Prostate gland (tissue), 2 donors: ENCODE measurements at regions not wholly inside any gene's neighbourhood (a gene's known extent, or its start where the extent isn't known, plus 50 kb on each side); places are given as distances from the start of the nearest gene placed in this dataset.

Source experiments
- DNase-seq: peaks from one replicate; pipeline ENCODE4 v3.0.0-alpha.2; 2019; ENCODE audit warnings: low spot score
- H3K27ac ChIP-seq, 2 donors: fragments of 200-600 bp; sonication (generic); 2 replicates each; pipeline ENCODE4 v1.5.1; 2017 to 2019
- H3K27me3 ChIP-seq: fragments of 200-600 bp; sonication (generic); replicated peaks from 2 replicates; pipeline ENCODE4 v1.5.1; 2019; ENCODE audit not compliant: insufficient read depth
- H3K36me3 ChIP-seq, 2 donors: fragments of 200-600 bp; sonication (generic); 1 replicate in 1 of 2; 2 replicates in 1 of 2; pipeline versions ENCODE4 v1.5.1 to v1.8.1; 2017 to 2019
- H3K4me1 ChIP-seq: fragments of 200-600 bp; sonication (generic); replicated peaks from 2 replicates; pipeline ENCODE4 v1.5.1; 2019
- H3K4me3 ChIP-seq, 2 donors: fragments of 200-600 bp; sonication (generic); 2 replicates each; pipeline ENCODE4 v1.5.1; 2017 to 2019
- H3K9me3 ChIP-seq: fragments of 200-600 bp; sonication (generic); 2 replicates; pipeline ENCODE4 v1.5.1; 2017
- POLR2A ChIP-seq: fragments of 450-650 bp; IDR thresholded peaks from one replicate; pipeline ENCODE4 v1.6.1; 2016; ENCODE audit warnings: antibody characterized with exemption, mild to moderate bottlenecking
- POLR2AphosphoS5 ChIP-seq: sonication (generic); formaldehyde crosslinking; IDR thresholded peaks from one replicate; pipeline ENCODE4 v1.6.1; 2017; ENCODE audit warnings: antibody characterized with exemption
- WGBS: methylation state at CpG from one replicate; pipeline ENCODE4 v1.1.5; 2018; 5-methylcytosine and 5-hydroxymethylcytosine counted together
- intact Hi-C: fragments of 100-400 bp; cut with DNase I; formaldehyde crosslinking; loops from one replicate; pipeline ENCODE4 v1.14.2; 2022
- TF ChIP-seq, protein P1 (sequence below), 4 experiments: fragments of 200-600 bp in 2 of 4; fragments of 450-650 bp in 2 of 4; sonication (generic) in 2 of 4; IDR thresholded peaks; 1 replicate in 3 of 4; 2 replicates in 1 of 4; pipeline ENCODE4 v1.5.1; 2016 to 2019; ENCODE audit warnings: antibody characterized with exemption in 4 of 4, mild to moderate bottlenecking in 2 of 4, moderate library complexity in 2 of 4

DNA sequence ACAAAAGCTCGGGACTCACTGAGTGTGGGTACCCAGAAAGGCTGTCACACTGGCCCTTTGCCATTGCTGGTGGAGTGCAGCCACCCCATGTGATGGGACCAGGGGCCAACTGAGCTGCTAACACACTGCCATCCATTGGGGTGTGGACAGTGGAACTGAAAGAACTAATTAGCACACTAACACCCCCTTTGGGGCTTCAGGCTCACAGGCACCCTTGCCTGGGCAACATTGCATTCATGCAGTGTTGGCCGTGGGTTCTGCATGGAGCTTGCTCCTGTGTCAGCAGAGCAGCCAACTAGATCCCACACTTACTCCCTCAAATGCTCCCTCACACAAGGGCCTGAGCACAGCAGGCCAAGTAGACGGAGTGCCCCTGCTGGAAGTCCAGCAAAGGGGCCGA lies 476.0 kb upstream of the ASIC2 start:
- no peak for DNase-seq
- WGBS = 82% methylated on average over 4 of the region's 4 CpGs
- H3K9me3 ChIP-seq = no peaks in the 10 kb centered on the region
- H3K4me3 ChIP-seq = no peak overlapping the region
- no peaks in the 10 kb centered on the region for H3K27me3 ChIP-seq
- intact Hi-C loops = no loop called here
- no peak overlapping the region for H3K27ac ChIP-seq
- no peaks in the 10 kb centered on the region for H3K4me1 ChIP-seq
- no peaks in the 10 kb centered on the region for H3K36me3 ChIP-seq
- TF ChIP-seq, protein P1, sequence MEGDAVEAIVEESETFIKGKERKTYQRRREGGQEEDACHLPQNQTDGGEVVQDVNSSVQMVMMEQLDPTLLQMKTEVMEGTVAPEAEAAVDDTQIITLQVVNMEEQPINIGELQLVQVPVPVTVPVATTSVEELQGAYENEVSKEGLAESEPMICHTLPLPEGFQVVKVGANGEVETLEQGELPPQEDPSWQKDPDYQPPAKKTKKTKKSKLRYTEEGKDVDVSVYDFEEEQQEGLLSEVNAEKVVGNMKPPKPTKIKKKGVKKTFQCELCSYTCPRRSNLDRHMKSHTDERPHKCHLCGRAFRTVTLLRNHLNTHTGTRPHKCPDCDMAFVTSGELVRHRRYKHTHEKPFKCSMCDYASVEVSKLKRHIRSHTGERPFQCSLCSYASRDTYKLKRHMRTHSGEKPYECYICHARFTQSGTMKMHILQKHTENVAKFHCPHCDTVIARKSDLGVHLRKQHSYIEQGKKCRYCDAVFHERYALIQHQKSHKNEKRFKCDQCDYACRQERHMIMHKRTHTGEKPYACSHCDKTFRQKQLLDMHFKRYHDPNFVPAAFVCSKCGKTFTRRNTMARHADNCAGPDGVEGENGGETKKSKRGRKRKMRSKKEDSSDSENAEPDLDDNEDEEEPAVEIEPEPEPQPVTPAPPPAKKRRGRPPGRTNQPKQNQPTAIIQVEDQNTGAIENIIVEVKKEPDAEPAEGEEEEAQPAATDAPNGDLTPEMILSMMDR (IDR thresholded peaks at IDR 0.05) = no peak
- TF ChIP-seq POLR2AphosphoS5 (no peak), POLR2A (no peak)

- Histone ChIP-seq H3K27me3 (no peaks in the 10 kb centered on the region), H3K4me3 (no peak overlapping the region), H3K27ac (no peak overlapping the region), H3K9me3 (no peaks in the 10 kb centered on the region), H3K4me1 (no peaks in the 10 kb centered on the region), H3K36me3 (no peaks in the 10 kb centered on the region)
- intact Hi-C loops = loop anchor here (5.0 kb wide), 1 partner anchor 386 kb away; no protein-coding TSS in a partner anchor
- WGBS = 78% methylated on average over 4 of the region's 4 CpGs
- DNase-seq = no peak
- TF ChIP-seq, protein P1 (IDR thresholded peaks at IDR 0.05) = no peak
- TF ChIP-seq POLR2A = no peak
- no peak for TF ChIP-seq POLR2AphosphoS5
Observed at GRCh38 chr17:33776304-33776703, 478.8 kb upstream of the CCL2 start.

DNA sequence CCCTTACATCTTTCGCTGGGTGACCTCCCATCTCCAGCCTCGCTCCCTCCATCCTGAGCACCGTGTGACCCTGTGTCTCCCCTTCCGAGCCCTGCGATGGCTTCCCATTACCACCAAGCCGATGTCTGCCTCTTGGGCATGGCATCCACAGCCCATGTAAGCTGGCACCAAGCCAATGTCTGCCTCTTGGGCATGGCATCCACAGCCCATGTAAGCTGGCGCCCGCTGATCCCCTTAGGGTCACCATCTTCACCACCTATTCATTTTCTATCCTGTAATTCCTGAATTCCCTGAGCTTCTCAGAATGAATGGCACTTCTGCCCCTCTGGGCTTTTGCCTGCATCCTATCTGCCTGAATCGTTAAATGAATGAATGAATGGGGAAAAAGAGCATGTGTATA lies 478.2 kb upstream of the CCL2 start:
- Histone ChIP-seq H3K36me3 (no peaks in the 10 kb centered on the region), H3K4me3 (no peak overlapping the region), H3K27me3 (no peaks in the 10 kb centered on the region), H3K4me1 (no peaks in the 10 kb centered on the region), H3K9me3 (no peaks in the 10 kb centered on the region), H3K27ac (no peak overlapping the region)
- intact Hi-C loops = loop anchor here (5.0 kb wide), 1 partner anchor 385 kb away; no protein-coding TSS in a partner anchor
- TF ChIP-seq POLR2A = no peak
- no peak for TF ChIP-seq POLR2AphosphoS5
- TF ChIP-seq, protein P1 (IDR thresholded peaks at IDR 0.05) = no peak
- no peak for DNase-seq
- 82% methylated on average over 9 of the region's 9 CpGs for WGBS

DNA sequence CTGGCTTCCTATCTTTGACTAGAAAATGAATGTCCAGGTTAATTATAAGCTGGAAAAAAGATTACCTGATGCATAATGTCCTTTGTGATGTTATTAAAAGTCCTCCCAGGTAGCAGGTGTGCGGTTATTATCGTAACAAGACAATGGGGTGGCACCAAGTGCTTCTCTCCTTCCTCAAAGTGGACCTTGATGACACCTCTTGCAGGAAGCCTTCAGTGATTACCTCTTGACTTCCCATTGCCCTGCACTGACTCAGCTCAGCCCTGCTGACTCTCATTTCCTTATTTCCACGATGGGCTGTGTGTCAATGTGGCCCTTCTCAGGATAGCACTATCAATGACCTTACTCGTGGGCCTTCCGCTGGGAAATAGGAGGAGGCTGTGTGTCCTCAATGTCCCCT lies 477.4 kb upstream of the CCL2 start:
- Histone ChIP-seq H3K27me3 (peaks cover 3% of the 10 kb centered on the region), H3K4me3 (no peak overlapping the region), H3K4me1 (no peaks in the 10 kb centered on the region), H3K36me3 (no peaks in the 10 kb centered on the region), H3K9me3 (no peaks in the 10 kb centered on the region), H3K27ac (no peak overlapping the region)
- TF ChIP-seq POLR2AphosphoS5 = no peak
- TF ChIP-seq, protein P1 (IDR thresholded peaks at IDR 0.05) = no peak
- no peak for TF ChIP-seq POLR2A
- intact Hi-C loops = loop anchor here (5.0 kb wide), 1 partner anchor 385 kb away; no protein-coding TSS in a partner anchor
- WGBS = 90% methylated on average over 5 of the region's 5 CpGs
- no peak for DNase-seq

GRCh38 chr17:33778505-33779233 lies 476.4 kb upstream of the CCL2 start:
- TF ChIP-seq, protein P1 (IDR thresholded peaks at IDR 0.05) = no peak
- TF ChIP-seq POLR2A = no peak
- TF ChIP-seq POLR2AphosphoS5 = no peak
- H3K4me1 ChIP-seq = no peaks in the 10 kb centered on the region
- no peaks in the 10 kb centered on the region for H3K36me3 ChIP-seq
- no peaks in the 10 kb centered on the region for H3K9me3 ChIP-seq
- no peak for DNase-seq
- peaks cover 4% of the 10 kb centered on the region for H3K27me3 ChIP-seq
- H3K4me3 ChIP-seq = no peak overlapping the region
- WGBS = 74% methylated on average over 7 of the region's 7 CpGs
- intact Hi-C loops = loop anchor here (5.0 kb wide), 1 partner anchor 384 kb away; no protein-coding TSS in a partner anchor
- no peak overlapping the region for H3K27ac ChIP-seq
